ENCODE measurements at regions not wholly inside any gene's neighbourhood (a gene's known extent, or its start where the extent isn't known, plus 50 kb on each side); places are given as distances from the start of the nearest gene placed in this dataset.

- no peak overlapping the region for H2AFZ ChIP-seq (ENCODE audit: control insufficient read depth, low read depth, low read length)
- H3K27ac ChIP-seq (ENCODE audit: control insufficient read depth, insufficient read depth): no peak overlapping the region
- ChIA-PET RAD21 (ENCODE audit: unreplicated experiment) (no interaction called here), CTCF (interaction anchor here (8.8 kb wide), 1 partner anchor 115 kb away, joined by 156 read pairs; no protein-coding TSS in a partner anchor), SMC1A (ENCODE audit: uncharacterized antibody, unreplicated experiment) (interaction anchor here (4.2 kb wide), 1 partner anchor 117 kb away, joined by 51 read pairs; no protein-coding TSS in a partner anchor), POLR2A (no interaction called here)
- H3K9ac ChIP-seq (ENCODE audit: control insufficient read depth, insufficient read depth, low read length): no peak overlapping the region
- H4K20me1 ChIP-seq (ENCODE audit: control insufficient read depth, insufficient read depth): no peaks in the 10 kb centered on the region
- ATAC-seq (no peak), DNase-seq (ENCODE audit: low read depth, low spot score) (no peak), FAIRE-seq (no peak)
- no peak overlapping the region for H3K4me3 ChIP-seq
- no peaks in the 10 kb centered on the region for H3K36me3 ChIP-seq (ENCODE audit: control insufficient read depth in 2 of 2, insufficient read depth in 2 of 2, low read length in 1 of 2)
- intact Hi-C loops (cut with micrococcal nuclease; ENCODE audit: unreplicated experiment): loop anchor here (5.0 kb wide), 1 partner anchor 190 kb away; no protein-coding TSS in a partner anchor
- H3K27me3 ChIP-seq (replicated peaks in 1 of 2; ENCODE audit: control insufficient read depth in 2 of 2, insufficient read depth in 2 of 2, low read length in 1 of 2): no peaks in the 10 kb centered on the region; a peak in 2 of 4 replicates
- no peaks in the 10 kb centered on the region for H3K4me1 ChIP-seq (ENCODE audit: control insufficient read depth, insufficient read depth, low read length)
- H3K4me2 ChIP-seq (ENCODE audit: control insufficient read depth, insufficient read depth): no peak overlapping the region
- no TSS peak for BruUV-seq (replicated peaks)
- no peaks in the 10 kb centered on the region for H3K79me2 ChIP-seq (ENCODE audit: control insufficient read depth, insufficient read depth, low read length)
- no peaks in the 10 kb centered on the region; the same call in 2 of the 3 replicates for H3K9me3 ChIP-seq (replicated peaks; ENCODE audit: control insufficient read depth, insufficient read depth, low read length)
- in situ Hi-C loops (cut with MboI): no loop called here
- WGBS (ENCODE audit: insufficient coverage, insufficient replicate concordance, low lambda C conversion rate, missing lambda C conversion rate): 46% methylated on average over 5 of the region's 5 CpGs
- TF ChIP-seq IRF3 (IDR thresholded peaks at IDR 0.05): no peak
- TF ChIP-seq MEF2A (IDR thresholded peaks at IDR 0.05; ENCODE audit: insufficient read depth, low read depth, low read length): no peak
- TF ChIP-seq MEF2B (IDR thresholded peaks at IDR 0.05; ENCODE audit: partially characterized antibody, poor library complexity, severe bottlenecking): no peak
- TF ChIP-seq POLR2A (IDR thresholded peaks at IDR 0.05; ENCODE audit: low read depth, low read length): no peak
- TF ChIP-seq SREBF1 (IDR thresholded peaks at IDR 0.05; ENCODE audit: low read length): no peak
- TF ChIP-seq, protein P1, sequence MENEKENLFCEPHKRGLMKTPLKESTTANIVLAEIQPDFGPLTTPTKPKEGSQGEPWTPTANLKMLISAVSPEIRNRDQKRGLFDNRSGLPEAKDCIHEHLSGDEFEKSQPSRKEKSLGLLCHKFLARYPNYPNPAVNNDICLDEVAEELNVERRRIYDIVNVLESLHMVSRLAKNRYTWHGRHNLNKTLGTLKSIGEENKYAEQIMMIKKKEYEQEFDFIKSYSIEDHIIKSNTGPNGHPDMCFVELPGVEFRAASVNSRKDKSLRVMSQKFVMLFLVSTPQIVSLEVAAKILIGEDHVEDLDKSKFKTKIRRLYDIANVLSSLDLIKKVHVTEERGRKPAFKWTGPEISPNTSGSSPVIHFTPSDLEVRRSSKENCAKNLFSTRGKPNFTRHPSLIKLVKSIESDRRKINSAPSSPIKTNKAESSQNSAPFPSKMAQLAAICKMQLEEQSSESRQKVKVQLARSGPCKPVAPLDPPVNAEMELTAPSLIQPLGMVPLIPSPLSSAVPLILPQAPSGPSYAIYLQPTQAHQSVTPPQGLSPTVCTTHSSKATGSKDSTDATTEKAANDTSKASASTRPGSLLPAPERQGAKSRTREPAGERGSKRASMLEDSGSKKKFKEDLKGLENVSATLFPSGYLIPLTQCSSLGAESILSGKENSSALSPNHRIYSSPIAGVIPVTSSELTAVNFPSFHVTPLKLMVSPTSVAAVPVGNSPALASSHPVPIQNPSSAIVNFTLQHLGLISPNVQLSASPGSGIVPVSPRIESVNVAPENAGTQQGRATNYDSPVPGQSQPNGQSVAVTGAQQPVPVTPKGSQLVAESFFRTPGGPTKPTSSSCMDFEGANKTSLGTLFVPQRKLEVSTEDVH (IDR thresholded peaks at IDR 0.05; ENCODE audit: low read depth, partially characterized antibody): no peak
- no peak for TF ChIP-seq BRCA1 (IDR thresholded peaks at IDR 0.05; ENCODE audit: low read depth, low read length)
- TF ChIP-seq BCL11A (IDR thresholded peaks at IDR 0.05; ENCODE audit: low read depth, low read length): no peak
- no peak for TF ChIP-seq RELB (IDR thresholded peaks at IDR 0.05; ENCODE audit: low read depth)
- TF ChIP-seq, protein P2, sequence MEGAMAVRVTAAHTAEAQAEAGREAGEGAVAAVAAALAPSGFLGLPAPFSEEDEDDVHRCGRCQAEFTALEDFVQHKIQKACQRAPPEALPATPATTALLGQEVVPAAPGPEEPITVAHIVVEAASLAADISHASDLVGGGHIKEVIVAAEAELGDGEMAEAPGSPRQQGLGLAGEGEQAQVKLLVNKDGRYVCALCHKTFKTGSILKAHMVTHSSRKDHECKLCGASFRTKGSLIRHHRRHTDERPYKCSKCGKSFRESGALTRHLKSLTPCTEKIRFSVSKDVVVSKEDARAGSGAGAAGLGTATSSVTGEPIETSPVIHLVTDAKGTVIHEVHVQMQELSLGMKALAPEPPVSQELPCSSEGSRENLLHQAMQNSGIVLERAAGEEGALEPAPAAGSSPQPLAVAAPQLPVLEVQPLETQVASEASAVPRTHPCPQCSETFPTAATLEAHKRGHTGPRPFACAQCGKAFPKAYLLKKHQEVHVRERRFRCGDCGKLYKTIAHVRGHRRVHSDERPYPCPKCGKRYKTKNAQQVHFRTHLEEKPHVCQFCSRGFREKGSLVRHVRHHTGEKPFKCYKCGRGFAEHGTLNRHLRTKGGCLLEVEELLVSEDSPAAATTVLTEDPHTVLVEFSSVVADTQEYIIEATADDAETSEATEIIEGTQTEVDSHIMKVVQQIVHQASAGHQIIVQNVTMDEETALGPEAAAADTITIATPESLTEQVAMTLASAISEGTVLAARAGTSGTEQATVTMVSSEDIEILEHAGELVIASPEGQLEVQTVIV (IDR thresholded peaks at IDR 0.05; ENCODE audit: borderline replicate concordance, partially characterized antibody): no peak
- TF ChIP-seq SMC3 (IDR thresholded peaks at IDR 0.05; ENCODE audit: borderline replicate concordance, low read length): no peak
- TF ChIP-seq CHD4 (IDR thresholded peaks at IDR 0.05): no peak
- no peak for TF ChIP-seq ZBTB4 (CRISPR knock-in tag; IDR thresholded peaks at IDR 0.05)
Observed at GRCh38 chr5:133751846-133752245, 139.5 kb upstream of the FSTL4 start.
